ENCODE measurements at regions not wholly inside any gene's neighbourhood (a gene's known extent, or its start where the extent isn't known, plus 50 kb on each side); places are given as distances from the start of the nearest gene placed in this dataset.

GRCh38 chrX:23114241-23114640 is 114.5 kb downstream of the DDX53 start:
- TF ChIP-seq CTCF (IDR thresholded peaks at IDR 0.05) (no peak), POLR2A (IDR thresholded peaks at IDR 0.05) (no peak)

All from prostate gland (tissue), 2 donors.